NCI-H187 (cell line): ENCODE measurements at regions not wholly inside any gene's neighbourhood (a gene's known extent, or its start where the extent isn't known, plus 50 kb on each side); places are given as distances from the start of the nearest gene placed in this dataset.

ENCODE experiments used
- DNase-seq, 2 experiments: peaks; one replicate each; lab custom pipeline; 2025; lab: John Stamatoyannopoulos, UW

- DNase-seq, result peak; percentile 53 to 64
Measured at GRCh38 chr14:106844608-106845285, 1318.4 kb downstream of the TMEM121 start.

- peak; percentile 49 to 80 for DNase-seq
Measured at GRCh38 chr14:106845286-106846087, 1319.1 kb downstream of the TMEM121 start.

GRCh38 chr14:106846218-106846617, 1319.8 kb downstream of the TMEM121 start:
- DNase-seq, result no peak

- DNase-seq, result no peak
Measured at GRCh38 chr14:106848330-106849121, 1322.1 kb downstream of the TMEM121 start.

- peak; percentile 78 to 91 for DNase-seq
Measured at GRCh38 chr14:106850913-106851825, 1324.8 kb downstream of the TMEM121 start.

- peak; percentile 82 to 93 for DNase-seq
Measured at GRCh38 chr14:106872611-106873446, 1346.4 kb downstream of the TMEM121 start.

GRCh38 chr14:106874350-106874749, 1348.0 kb downstream of the TMEM121 start:
- DNase-seq, result no peak

- no peak for DNase-seq
Measured at GRCh38 chr14:106875503-106875902, 1349.1 kb downstream of the TMEM121 start.

- DNase-seq, result no peak
Measured at GRCh38 chr14:106876711-106877110, 1350.3 kb downstream of the TMEM121 start.

GRCh38 chr14:106877517-106877916, 1351.1 kb downstream of the TMEM121 start:
- no peak for DNase-seq

- DNase-seq, result peak in 1 of 2 experiments; percentile 32
Measured at GRCh38 chr14:106879241-106879640, 1352.9 kb downstream of the TMEM121 start.

GRCh38 chr14:106883218-106883692, 1356.9 kb downstream of the TMEM121 start:
- no peak for DNase-seq
